NT2/D1 (cell line): ENCODE measurements at regions not wholly inside any gene's neighbourhood (a gene's known extent, or its start where the extent isn't known, plus 50 kb on each side); places are given as distances from the start of the nearest gene placed in this dataset.

Experiments used
- YY1 ChIP-seq: IDR thresholded peaks from 2 replicates; pipeline ENCODE4 v1.6.1; 2011; ENCODE audit not compliant: insufficient read length, insufficient read depth
- ZNF274 ChIP-seq: IDR thresholded peaks from 2 replicates; pipeline ENCODE4 v1.6.1; 2011; ENCODE audit warnings: mild to moderate bottlenecking, low read depth, low read length

GRCh38 chr4:100017637-100018310 lies 67.7 kb upstream of the H2AZ1 start:
- TF ChIP-seq YY1, result no peak
- TF ChIP-seq ZNF274, result no peak
